Nephron (organoid): ENCODE measurements at regions not wholly inside any gene's neighbourhood (a gene's known extent, or its start where the extent isn't known, plus 50 kb on each side); places are given as distances from the start of the nearest gene placed in this dataset.

Experiments
- H3K27ac Mint-ChIP-seq, 3 experiments: 2 replicates each; pipeline ENCODE4 v1.8.0; 2020; ENCODE audit warnings: mixed read lengths in 3 of 3, mild to moderate bottlenecking in 2 of 3, moderate library complexity in 1 of 3
- H3K27me3 Mint-ChIP-seq: 2 replicates; pipeline ENCODE4 v1.8.0; 2021; ENCODE audit warnings: low read depth, mild to moderate bottlenecking, moderate library complexity, mixed read lengths
- H3K36me3 Mint-ChIP-seq: 2 replicates; pipeline ENCODE4 v1.8.0; 2020; ENCODE audit warnings: low read depth, mixed read lengths
- H3K4me1 Mint-ChIP-seq: 2 replicates; pipeline ENCODE4 v1.8.0; 2020; ENCODE audit warnings: mixed read lengths
- H3K4me3 Mint-ChIP-seq, 3 experiments: 2 replicates each; pipeline ENCODE4 v1.8.0; 2020; ENCODE audit warnings: mild to moderate bottlenecking in 3 of 3, mixed read lengths in 3 of 3, moderate library complexity in 2 of 3
- H3K9me3 Mint-ChIP-seq: 2 replicates; pipeline ENCODE4 v1.8.0; 2020; ENCODE audit warnings: mixed read lengths
- TF ChIP-seq, protein P1 (sequence below), 3 experiments: fragments of 200-600 bp; sonication (generic); IDR thresholded peaks; one replicate each; pipeline ENCODE4 v1.5.0; 2021; ENCODE audit warnings: antibody characterized with exemption in 3 of 3; ENCODE audit not compliant: unreplicated experiment in 3 of 3

DNA sequence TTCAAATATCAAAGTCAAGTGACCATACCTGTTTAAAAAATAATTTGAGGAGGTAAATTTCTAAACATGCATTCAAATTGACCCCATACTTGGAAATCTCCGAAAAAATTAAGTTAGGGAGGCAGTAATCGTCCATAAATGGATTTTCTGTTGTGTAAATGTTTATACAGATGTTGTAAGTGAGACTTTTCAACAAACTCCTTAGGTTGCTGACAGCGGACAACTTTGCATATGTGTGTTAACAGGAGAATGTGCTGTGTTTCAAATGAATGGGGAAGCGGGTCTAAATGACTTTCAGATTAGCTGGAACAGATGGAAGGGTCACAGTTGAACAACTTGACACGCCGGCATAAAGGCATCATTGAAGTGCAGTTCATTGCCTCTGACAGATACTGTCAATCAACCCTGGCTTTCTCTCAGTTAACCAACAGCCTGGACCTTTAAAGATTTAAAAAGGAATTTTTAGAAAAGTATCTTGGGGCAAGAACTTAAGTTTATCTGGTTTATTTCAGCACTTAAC, 98.2 kb upstream of the DBX1 start:
- Mint-ChIP-seq H3K27ac (peak overlapping the region in 1 of 3 experiments; percentile 6), H3K27me3 (no peaks in the 10 kb centered on the region), H3K9me3 (no peaks in the 10 kb centered on the region), H3K36me3 (no peaks in the 10 kb centered on the region), H3K4me3 (no peak overlapping the region), H3K4me1 (peaks cover 27% of the 10 kb centered on the region)
- TF ChIP-seq, protein P1, sequence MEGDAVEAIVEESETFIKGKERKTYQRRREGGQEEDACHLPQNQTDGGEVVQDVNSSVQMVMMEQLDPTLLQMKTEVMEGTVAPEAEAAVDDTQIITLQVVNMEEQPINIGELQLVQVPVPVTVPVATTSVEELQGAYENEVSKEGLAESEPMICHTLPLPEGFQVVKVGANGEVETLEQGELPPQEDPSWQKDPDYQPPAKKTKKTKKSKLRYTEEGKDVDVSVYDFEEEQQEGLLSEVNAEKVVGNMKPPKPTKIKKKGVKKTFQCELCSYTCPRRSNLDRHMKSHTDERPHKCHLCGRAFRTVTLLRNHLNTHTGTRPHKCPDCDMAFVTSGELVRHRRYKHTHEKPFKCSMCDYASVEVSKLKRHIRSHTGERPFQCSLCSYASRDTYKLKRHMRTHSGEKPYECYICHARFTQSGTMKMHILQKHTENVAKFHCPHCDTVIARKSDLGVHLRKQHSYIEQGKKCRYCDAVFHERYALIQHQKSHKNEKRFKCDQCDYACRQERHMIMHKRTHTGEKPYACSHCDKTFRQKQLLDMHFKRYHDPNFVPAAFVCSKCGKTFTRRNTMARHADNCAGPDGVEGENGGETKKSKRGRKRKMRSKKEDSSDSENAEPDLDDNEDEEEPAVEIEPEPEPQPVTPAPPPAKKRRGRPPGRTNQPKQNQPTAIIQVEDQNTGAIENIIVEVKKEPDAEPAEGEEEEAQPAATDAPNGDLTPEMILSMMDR (IDR thresholded peaks at IDR 0.05; ENCODE audit: unreplicated experiment in 3 of 3): no peak

DNA sequence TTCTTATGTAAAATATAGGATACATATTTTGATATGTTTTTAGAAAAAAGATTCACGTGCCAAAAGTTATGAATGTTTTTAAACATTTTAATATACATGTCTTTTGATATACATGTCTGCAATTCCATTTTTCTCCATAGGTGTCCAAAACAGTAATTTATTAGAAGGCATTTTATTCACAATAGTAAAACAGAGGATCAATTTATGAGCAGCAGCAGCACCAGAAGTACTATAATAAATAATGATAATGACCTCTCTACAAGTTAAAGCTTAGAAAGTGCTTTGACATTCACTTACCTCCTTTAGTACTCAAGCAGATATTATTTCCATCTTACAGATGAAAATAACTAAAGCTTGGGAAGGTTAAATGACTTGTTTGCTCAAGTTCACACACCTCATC, 96.7 kb upstream of the DBX1 start:
- H3K4me1 Mint-ChIP-seq: peaks cover 23% of the 10 kb centered on the region
- H3K27me3 Mint-ChIP-seq: no peaks in the 10 kb centered on the region
- no peaks in the 10 kb centered on the region for H3K36me3 Mint-ChIP-seq
- H3K9me3 Mint-ChIP-seq: no peaks in the 10 kb centered on the region
- no peak overlapping the region for H3K27ac Mint-ChIP-seq
- TF ChIP-seq, protein P1 (IDR thresholded peaks at IDR 0.05; ENCODE audit: unreplicated experiment in 3 of 3): no peak
- no peak overlapping the region for H3K4me3 Mint-ChIP-seq

DNA sequence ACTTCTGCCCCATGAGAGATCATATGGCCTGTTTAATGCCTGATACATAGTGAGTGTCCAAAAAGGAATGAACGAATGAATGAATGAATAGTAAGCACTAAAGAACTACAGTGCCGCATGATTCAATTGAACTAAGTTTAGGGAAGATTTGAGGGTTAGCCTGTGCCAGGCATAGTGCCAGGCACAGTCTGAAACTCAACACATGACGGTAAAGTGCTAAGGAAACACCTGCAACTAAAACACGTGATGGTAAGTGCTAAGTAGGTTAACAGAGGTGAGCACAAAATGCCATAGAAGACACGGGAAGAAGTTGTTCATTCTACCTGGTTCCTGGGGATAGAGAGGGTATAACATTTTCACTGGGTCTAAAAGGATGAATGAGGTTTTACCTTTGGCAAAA, 93.5 kb upstream of the DBX1 start:
- Mint-ChIP-seq H3K4me3 (no peak overlapping the region), H3K27me3 (peaks cover 3% of the 10 kb centered on the region), H3K9me3 (no peaks in the 10 kb centered on the region), H3K36me3 (no peaks in the 10 kb centered on the region), H3K27ac (no peak overlapping the region), H3K4me1 (peaks cover 39% of the 10 kb centered on the region)
- TF ChIP-seq, protein P1 (IDR thresholded peaks at IDR 0.05; ENCODE audit: unreplicated experiment in 3 of 3): no peak

DNA sequence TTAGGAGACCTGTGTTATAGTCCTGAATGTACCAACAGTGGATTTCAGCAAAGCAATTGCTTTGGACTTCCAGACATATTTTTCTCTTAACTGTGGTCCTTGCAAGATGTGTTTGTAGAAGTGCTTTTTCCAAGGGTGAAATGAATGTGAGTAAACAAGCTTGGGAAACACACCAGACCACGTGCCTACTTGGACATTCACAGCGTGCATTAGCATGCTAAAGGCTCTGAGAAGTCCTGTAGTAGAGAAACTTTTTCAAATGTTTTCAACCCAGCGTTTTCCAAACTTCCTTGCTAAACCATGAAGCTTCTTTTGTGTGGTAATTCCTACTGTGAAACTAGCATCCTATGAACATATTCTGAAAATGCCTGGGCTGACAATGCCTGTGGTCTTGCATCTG, 91.2 kb upstream of the DBX1 start:
- no peaks in the 10 kb centered on the region for H3K9me3 Mint-ChIP-seq
- no peak overlapping the region for H3K4me3 Mint-ChIP-seq
- peaks cover 44% of the 10 kb centered on the region for H3K4me1 Mint-ChIP-seq
- peak overlapping the region in 2 of 3 experiments; percentile 74 to 75 for H3K27ac Mint-ChIP-seq
- TF ChIP-seq, protein P1 (IDR thresholded peaks at IDR 0.05; ENCODE audit: unreplicated experiment in 3 of 3): no peak
- peaks cover 3% of the 10 kb centered on the region for H3K27me3 Mint-ChIP-seq
- H3K36me3 Mint-ChIP-seq: no peaks in the 10 kb centered on the region

DNA sequence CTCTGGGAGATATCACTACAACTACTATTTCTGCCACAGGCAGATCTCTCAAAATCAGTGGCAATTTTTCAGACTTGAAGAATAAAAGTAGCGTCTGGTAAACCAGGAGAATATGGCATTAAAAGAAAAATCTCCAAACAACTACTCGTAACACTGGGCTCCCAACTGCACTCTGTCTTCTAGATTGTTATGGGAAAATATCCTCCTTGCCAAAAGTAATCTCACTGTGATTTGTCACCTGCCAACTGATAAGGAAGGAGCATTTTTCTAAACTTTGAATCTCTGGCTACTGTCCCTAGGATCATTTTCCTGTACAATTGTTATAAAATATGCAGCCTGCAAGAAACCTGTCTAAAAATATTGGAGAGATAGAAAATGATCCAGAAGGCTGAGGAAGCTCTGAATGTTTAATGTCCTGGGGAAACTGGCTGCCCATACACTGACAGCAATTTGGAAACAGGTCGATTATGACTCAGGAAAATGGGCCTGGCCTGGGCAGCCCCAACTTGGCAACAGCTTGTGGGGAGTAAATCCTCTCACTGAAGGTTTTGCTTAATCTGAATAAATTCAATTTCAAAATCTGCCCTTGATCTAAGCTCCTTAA, 90.5 kb upstream of the DBX1 start:
- Mint-ChIP-seq H3K27me3 (peaks cover 3% of the 10 kb centered on the region), H3K4me3 (peak overlapping the region in 1 of 3 experiments; percentile 37), H3K9me3 (peaks cover 2% of the 10 kb centered on the region), H3K4me1 (peaks cover 52% of the 10 kb centered on the region), H3K27ac (peak overlapping the region; percentile 74 to 77 (median 75)), H3K36me3 (no peaks in the 10 kb centered on the region)
- TF ChIP-seq, protein P1 (IDR thresholded peaks at IDR 0.05; ENCODE audit: unreplicated experiment in 3 of 3): no peak

DNA sequence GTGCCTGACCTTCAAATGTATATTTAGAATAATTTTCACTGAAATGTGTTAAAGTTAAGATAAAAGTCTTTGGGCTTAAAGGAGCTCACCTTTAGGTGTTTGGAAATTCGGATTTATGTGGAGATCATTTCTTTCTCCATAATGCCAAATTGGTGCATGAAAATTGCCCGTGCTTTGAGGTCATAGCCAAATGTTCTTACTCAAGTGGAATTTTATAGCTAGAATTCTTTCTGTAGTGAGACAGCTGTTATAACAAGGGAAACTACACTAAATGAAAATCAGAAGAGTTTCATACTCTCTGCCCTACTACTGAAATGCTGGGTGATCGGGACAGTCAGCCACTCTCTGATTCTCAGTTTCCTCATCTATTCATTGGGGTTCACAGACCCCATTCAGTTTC, 89.5 kb upstream of the DBX1 start:
- H3K27me3 Mint-ChIP-seq: peaks cover 3% of the 10 kb centered on the region
- H3K27ac Mint-ChIP-seq: peak overlapping the region in 2 of 3 experiments; percentile 75 to 77
- TF ChIP-seq, protein P1 (IDR thresholded peaks at IDR 0.05; ENCODE audit: unreplicated experiment in 3 of 3): no peak
- H3K4me1 Mint-ChIP-seq: peaks cover 54% of the 10 kb centered on the region
- no peak overlapping the region for H3K4me3 Mint-ChIP-seq
- no peaks in the 10 kb centered on the region for H3K36me3 Mint-ChIP-seq
- peaks cover 2% of the 10 kb centered on the region for H3K9me3 Mint-ChIP-seq
